ENCODE measurements at regions not wholly inside any gene's neighbourhood (a gene's known extent, or its start where the extent isn't known, plus 50 kb on each side); places are given as distances from the start of the nearest gene placed in this dataset.
"Not testable (repeated sequence)": the region's sequence is repeated elsewhere in the genome, so short reads cannot be mapped to it uniquely, and the experiment has no call there.

- no peak for DNase-seq
Observed at GRCh38 chr2:180591947-180592346, 388.5 kb upstream of the UBE2E3 start.

- DNase-seq = not testable (repeated sequence)
Observed at GRCh38 chr2:180591093-180591781, 389.2 kb upstream of the UBE2E3 start.

GRCh38 chr2:180583441-180584140 lies 396.8 kb upstream of the UBE2E3 start:
- no peak for DNase-seq

- DNase-seq = no peak
Observed at GRCh38 chr2:180579388-180579787, 401.0 kb upstream of the UBE2E3 start.

GRCh38 chr2:180578441-180578840 lies 402.0 kb upstream of the UBE2E3 start:
- DNase-seq = no peak

GRCh38 chr2:180577567-180577966 lies 402.8 kb upstream of the UBE2E3 start:
- no peak for DNase-seq

GRCh38 chr2:180573951-180574350 lies 406.5 kb upstream of the UBE2E3 start:
- no peak for DNase-seq

GRCh38 chr2:180572346-180572745 lies 408.1 kb upstream of the UBE2E3 start:
- no peak for DNase-seq

- no peak for DNase-seq
Observed at GRCh38 chr2:180571559-180571958, 408.8 kb upstream of the UBE2E3 start.

GRCh38 chr2:180570864-180571263 lies 409.5 kb upstream of the UBE2E3 start:
- DNase-seq = no peak

GRCh38 chr2:180564051-180564450 lies 416.4 kb upstream of the UBE2E3 start:
- no peak for DNase-seq

- no peak for DNase-seq
Observed at GRCh38 chr2:180562378-180562777, 418.0 kb upstream of the UBE2E3 start.

- no peak for DNase-seq
Observed at GRCh38 chr2:180559771-180560170, 420.6 kb upstream of the UBE2E3 start.

GRCh38 chr2:180559038-180559437 lies 421.4 kb upstream of the UBE2E3 start:
- no peak for DNase-seq

- DNase-seq = no peak
Observed at GRCh38 chr2:180555391-180555965, 424.9 kb upstream of the UBE2E3 start.

- DNase-seq = no peak
Observed at GRCh38 chr2:180554330-180554729, 426.1 kb upstream of the UBE2E3 start.

- peak; percentile 66 for DNase-seq
Observed at GRCh38 chr2:180553094-180553715, 427.2 kb upstream of the UBE2E3 start.

GRCh38 chr2:180542511-180542910 lies 437.9 kb upstream of the UBE2E3 start:
- no peak for DNase-seq

GRCh38 chr2:180540761-180541160 lies 439.6 kb upstream of the UBE2E3 start:
- no peak for DNase-seq

GRCh38 chr2:180539541-180539940 lies 440.9 kb upstream of the UBE2E3 start:
- peak; percentile 66 for DNase-seq

GRCh38 chr2:180535289-180535688 lies 445.1 kb upstream of the UBE2E3 start:
- DNase-seq = no peak

- not testable (repeated sequence) for DNase-seq
Observed at GRCh38 chr2:180531787-180532186, 448.6 kb upstream of the UBE2E3 start.

GRCh38 chr2:180524499-180524898 lies 455.9 kb upstream of the UBE2E3 start:
- no peak for DNase-seq

All from OCI-M1 (cell line).